AG04450 (cell line): ENCODE measurements at regions not wholly inside any gene's neighbourhood (a gene's known extent, or its start where the extent isn't known, plus 50 kb on each side); places are given as distances from the start of the nearest gene placed in this dataset.

ENCODE experiments used
- CTCF ChIA-PET: fragments of 300-600, 350-600 bp; formaldehyde crosslinking; extraction: SDS; loops from one replicate; lab custom pipeline; 2022; ENCODE audit warnings: antibody characterized with exemption, inconsistent platforms; lab: Charles Lee
- POLR2A ChIA-PET: fragments of 350-600 bp; formaldehyde crosslinking; extraction: SDS; loops from one replicate; lab custom pipeline; 2021; ENCODE audit warnings: antibody characterized with exemption, inconsistent platforms; lab: Yijun Ruan, JAX
- DNase-seq: peaks from one replicate; pipeline ENCODE4 v3.0.0-alpha.2; 2011; ENCODE audit warnings: low read depth, low spot score
- H3K27ac ChIP-seq: one replicate; pipeline ENCODE4 v1.5.1; 2012; ENCODE audit warnings: low read depth, low read length, control low read depth
- H3K27me3 ChIP-seq: one replicate; pipeline ENCODE4 v1.6.0; 2012; ENCODE audit warnings: low read length; ENCODE audit not compliant: control insufficient read depth, insufficient read depth
- H3K4me3 ChIP-seq: 2 replicates; pipeline ENCODE4 v1.5.1; 2011; ENCODE audit warnings: mild to moderate bottlenecking, low read depth, low read length, control low read depth
- H3K9me3 ChIP-seq: 2 replicates; pipeline ENCODE4 v1.5.1; 2012; ENCODE audit warnings: low read length; ENCODE audit not compliant: control insufficient read depth, insufficient read depth
- CTCF ChIP-seq: IDR thresholded peaks from 2 replicates; pipeline ENCODE4 v1.5.1; 2011; ENCODE audit warnings: low read depth, low read length, control low read depth, inconsistent platforms

GRCh38 chr5:5043346-5043745, 96.8 kb upstream of the ADAMTS16 start:
- Histone ChIP-seq H3K27ac (no peak overlapping the region), H3K27me3 (no peaks in the 10 kb centered on the region), H3K9me3 (peaks cover 23% of the 10 kb centered on the region), H3K4me3 (no peak overlapping the region)
- ChIA-PET POLR2A (no interaction called here), CTCF (no interaction called here)
- no peak for DNase-seq
- no peak for TF ChIP-seq CTCF

- no peak overlapping the region for H3K4me3 ChIP-seq
These were observed 95.8 kb upstream of the ADAMTS16 start for GRCh38 chr5:5044247-5044840.

GRCh38 chr5:5046680-5047502, 93.2 kb upstream of the ADAMTS16 start:
- no peak for DNase-seq
- Histone ChIP-seq H3K9me3 (peaks cover 16% of the 10 kb centered on the region), H3K4me3 (no peak overlapping the region), H3K27me3 (no peaks in the 10 kb centered on the region), H3K27ac (no peak overlapping the region)
- ChIA-PET CTCF (no interaction called here), POLR2A (no interaction called here)
- TF ChIP-seq CTCF: no peak

More at GRCh38 chr5:5044247-5044840, 95.8 kb upstream of the ADAMTS16 start:
- no peaks in the 10 kb centered on the region for H3K27me3 ChIP-seq
- TF ChIP-seq CTCF: no peak
- peaks cover 24% of the 10 kb centered on the region for H3K9me3 ChIP-seq
- H3K27ac ChIP-seq: no peak overlapping the region
- no peak for DNase-seq
- ChIA-PET CTCF (no interaction called here), POLR2A (no interaction called here)

- no peak for DNase-seq
- TF ChIP-seq CTCF: no peak
- Histone ChIP-seq H3K27ac (no peak overlapping the region), H3K4me3 (no peak overlapping the region), H3K9me3 (peaks cover 24% of the 10 kb centered on the region), H3K27me3 (no peaks in the 10 kb centered on the region)
- ChIA-PET CTCF (no interaction called here), POLR2A (no interaction called here)
These were observed 89.3 kb upstream of the ADAMTS16 start for GRCh38 chr5:5050801-5051200.

- Histone ChIP-seq H3K27me3 (no peaks in the 10 kb centered on the region), H3K9me3 (peaks cover 20% of the 10 kb centered on the region), H3K4me3 (no peak overlapping the region), H3K27ac (no peak overlapping the region)
- DNase-seq: no peak
- TF ChIP-seq CTCF: no peak
- POLR2A ChIA-PET: no interaction called here
- CTCF ChIA-PET: no interaction called here
These were observed 84.4 kb upstream of the ADAMTS16 start for GRCh38 chr5:5055712-5056111.
